ENCODE measurements at regions not wholly inside any gene's neighbourhood (a gene's known extent, or its start where the extent isn't known, plus 50 kb on each side); places are given as distances from the start of the nearest gene placed in this dataset.
A peak's percentile ranks its signal among the peaks of the same experiment; 100 is the strongest.

DNA sequence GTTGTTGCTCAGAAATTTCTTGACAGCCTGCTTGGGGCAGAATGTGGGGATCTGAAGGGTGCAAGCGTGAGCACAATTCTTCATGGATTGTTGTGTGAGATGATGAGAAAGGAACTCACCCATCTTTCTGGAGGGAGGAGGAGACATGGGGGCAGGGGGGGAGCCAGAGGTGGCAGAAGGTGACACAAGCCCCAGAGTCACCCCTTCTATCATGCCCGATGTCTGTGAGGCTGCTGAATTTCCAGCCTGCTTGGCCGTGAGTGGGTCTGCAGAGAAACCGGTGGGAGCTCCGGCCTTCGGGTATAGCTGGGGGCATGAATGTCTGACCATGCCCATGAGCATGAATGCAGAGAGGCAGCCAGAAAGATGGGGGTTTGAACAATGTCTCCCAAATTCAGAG lies 870.7 kb downstream of the TBC1D22A start:
- peak; percentile 25 for DNase-seq (ENCODE audit: low spot score)

DNA sequence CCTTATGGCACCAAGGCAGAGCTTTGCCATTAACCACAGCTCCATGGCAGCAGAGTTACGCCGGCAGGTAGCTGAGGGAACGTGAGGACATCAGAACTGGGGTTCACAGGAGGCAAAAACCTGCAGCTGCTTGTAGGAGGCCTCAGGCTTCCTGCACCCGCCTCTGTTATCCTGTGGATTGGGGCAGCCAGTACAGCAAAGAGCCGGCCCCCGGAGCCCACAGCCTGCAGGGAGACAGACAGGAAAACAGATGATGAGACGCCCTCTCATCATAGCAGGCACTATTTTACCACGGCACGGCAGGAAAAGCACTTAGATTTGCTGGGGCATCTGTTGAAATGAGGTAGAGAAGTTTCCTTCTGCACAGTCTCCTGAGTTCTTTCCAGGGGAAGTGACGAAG lies 870.3 kb downstream of the TBC1D22A start:
- DNase-seq (ENCODE audit: low spot score) = peak; percentile 25

DNA sequence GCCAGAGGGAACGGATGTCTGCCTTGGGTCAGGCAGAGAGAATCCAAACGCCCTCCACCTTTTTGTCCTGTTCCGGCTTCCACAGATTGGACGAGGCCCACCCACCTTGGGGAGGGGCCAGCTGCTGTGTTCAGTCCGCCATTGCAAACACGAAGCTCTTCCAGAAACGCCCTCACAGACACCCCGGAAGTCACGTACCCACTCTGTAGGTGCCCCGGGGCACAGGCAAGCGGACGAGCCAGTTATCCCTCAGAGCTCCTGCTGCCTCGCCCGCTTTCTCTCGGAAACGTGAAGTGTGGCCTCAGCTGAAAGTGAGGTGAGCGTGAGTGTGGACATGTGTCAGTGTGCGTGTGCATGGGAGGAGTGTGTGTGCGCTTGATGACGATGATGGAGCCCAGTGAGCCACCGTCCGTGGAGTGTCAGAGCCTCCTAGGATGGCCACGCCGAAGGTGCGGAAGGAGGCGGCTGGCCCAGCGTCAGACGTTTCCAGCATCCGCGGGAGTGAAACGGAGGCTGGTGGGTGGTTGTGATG lies 869.2 kb downstream of the TBC1D22A start:
- DNase-seq (ENCODE audit: low spot score) = peak; percentile 31

DNA sequence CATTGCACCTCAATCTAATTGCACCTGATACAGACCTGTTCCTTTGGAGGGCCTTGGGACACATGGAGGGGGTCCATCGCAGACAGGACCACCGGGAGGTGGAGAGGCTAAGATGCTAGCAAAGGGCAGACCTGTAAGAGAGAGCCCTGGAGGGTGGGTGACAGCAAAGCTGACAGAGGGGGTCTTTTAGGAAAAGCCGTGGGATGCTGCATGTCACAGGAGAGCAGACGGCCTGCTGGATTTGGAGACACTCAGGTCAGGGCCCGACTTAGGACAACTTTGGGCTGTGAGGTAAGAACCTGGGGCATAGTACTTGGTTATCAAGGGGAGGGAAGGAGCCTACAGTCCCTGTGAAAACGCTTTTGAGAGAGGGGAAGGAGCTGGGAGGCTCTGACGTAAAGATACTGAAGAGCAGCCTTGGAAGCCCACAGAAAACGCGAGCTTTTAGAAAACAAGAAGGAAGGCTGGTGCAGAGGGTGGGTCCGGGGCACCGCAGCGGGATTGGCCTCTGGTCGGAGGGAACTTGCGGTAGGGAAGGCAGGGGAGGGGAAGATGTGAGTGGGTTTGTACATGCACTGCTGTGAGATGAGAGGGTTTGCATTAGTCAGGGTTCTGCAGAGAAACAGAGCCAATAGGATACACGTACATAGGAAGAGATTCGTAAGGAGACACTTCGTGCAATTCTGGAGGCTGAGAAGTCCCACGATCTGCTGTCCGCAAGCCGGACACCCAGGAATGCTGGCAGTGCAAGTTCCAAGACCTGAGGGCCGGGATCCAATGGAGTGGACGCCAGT lies 868.5 kb downstream of the TBC1D22A start:
- peak; percentile 22 for DNase-seq (ENCODE audit: low spot score)

DNA sequence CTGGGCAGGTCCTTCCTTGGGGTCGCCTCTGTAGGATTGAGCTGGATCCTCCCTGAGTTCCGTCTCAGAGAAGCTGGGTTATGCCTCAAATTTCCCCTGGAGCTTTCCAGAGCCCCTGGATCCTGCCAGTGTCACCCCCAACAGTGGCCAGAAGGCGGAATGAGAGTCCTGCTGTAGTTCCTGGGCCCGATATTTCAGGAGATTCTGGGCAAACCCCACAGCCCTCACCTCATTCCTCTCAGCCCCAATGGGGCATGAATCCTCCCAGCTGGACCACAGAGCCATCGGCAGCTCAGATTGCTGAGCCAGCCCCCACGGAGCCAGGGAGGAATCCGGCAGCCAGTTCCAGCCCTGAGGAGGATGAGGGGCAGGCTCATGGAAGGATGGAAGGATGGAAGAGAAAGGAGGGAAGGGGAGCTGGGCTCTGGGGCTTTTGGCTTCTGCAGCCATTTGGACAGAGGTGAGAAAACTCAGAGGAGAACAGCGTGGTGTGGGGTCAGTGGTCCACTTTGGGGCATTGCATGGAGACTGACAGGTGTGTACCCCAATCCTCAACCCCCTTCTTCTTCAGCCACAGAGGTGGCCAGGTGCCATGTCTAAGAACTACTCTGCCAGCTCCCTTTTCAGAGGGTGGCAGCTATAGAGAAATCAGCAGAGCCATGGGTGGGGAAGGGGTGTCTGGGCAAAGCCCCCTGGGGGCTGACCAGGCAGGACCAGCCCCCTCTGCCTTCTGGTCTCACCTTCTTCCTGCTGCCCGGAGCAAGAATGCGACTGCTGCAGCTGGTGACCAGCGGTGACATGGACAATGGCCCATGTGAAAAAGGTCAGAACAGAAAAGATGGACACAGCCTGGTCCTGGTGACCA lies 867.6 kb downstream of the TBC1D22A start:
- peak; percentile 32 for DNase-seq (ENCODE audit: low spot score)

DNA sequence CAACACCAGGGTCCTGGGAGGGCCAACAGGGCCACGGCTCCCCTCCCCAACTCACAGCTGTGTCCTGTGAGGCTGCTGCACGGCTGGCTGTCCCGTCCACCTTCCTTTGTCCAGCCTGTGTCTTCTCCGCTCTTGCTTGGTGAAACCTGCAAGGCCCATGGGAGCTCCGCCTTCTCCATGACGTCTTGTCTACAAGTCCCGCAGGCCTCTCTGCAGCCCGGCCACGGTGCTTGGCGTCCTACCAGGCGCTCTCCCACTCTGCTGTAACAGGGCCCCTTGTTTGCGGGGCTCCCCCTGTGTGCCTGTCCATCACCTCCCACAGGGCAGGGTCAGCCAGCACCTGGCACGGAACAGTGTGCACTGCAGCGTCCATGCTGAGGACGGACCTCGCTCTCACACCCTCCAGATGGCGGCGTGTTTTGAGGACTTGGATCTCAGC lies 866.8 kb downstream of the TBC1D22A start:
- peak; percentile 35 for DNase-seq (ENCODE audit: low spot score)

DNA sequence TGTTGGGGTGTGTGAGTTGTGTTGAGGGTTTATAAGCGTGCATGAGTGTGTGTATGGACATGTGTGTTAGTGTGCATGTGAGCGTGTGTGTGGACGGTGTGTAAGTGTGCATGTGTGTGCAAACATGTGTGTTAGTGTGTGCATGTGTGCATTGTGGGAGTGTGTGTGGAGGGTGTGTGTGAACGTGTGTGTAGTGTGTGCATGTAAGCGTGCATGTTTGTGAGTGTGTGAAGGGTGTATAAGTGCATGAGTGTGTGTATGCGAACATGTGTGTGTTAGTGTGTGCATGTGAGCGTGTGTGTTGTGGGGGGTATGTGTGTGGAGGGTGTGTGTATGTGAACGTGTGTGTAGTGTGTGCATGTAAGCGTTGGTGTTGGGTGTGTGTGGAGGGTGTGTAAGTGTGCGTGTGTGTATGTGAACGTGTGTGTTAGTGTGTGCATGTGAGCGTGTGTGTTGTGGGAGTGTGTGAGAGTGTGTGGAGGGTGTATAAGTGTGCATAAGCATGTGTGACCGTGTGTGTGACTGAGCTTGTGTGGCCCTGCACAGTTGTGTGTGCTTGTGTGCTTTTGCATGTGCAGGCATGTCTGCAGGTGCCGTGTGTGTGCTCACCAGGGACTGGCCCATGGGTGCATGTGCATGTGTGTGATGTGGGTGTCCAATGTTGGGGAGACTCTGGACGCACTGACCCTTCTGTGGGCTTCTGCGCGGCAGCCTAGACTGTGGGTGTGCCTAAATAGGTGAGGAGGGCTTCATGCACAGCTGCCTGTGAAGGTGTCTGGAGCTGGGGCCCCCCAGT lies 866.2 kb downstream of the TBC1D22A start:
- peak; percentile 21 for DNase-seq (ENCODE audit: low spot score)

DNA sequence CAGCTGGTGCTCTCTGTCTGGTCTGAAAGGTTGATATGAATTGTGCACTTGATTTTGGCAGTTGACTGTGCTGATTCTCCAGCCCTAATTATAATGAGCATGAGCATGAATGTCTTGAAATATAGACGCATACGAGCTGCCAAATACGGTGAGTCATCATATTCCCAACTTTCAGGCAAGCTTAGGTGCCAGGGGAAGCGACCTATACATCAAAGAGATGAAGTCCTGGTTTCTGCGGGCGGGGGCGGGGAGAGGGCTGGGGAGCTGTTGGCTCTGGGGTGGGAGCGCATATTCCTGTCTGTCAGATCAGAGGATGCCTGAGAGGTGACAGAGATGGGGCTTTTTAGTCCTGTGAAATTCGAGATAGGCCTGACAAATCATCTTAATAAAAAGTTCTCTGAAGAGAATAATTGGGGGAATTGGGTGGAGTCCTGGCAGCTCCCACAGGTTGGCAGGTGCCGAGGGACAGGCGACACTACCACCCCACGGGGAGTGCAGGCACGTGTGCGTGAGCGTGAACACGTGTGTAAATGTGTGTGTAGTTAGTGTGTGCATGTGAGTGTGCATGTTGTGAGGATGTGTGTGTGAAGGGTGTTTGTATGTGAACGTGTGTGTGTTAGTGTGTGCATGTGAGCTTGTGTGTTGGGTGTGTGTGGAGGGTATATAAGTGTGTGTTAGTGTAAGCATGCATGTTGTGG lies 865.3 kb downstream of the TBC1D22A start:
- DNase-seq (ENCODE audit: low spot score) = peak; percentile 8

DNA sequence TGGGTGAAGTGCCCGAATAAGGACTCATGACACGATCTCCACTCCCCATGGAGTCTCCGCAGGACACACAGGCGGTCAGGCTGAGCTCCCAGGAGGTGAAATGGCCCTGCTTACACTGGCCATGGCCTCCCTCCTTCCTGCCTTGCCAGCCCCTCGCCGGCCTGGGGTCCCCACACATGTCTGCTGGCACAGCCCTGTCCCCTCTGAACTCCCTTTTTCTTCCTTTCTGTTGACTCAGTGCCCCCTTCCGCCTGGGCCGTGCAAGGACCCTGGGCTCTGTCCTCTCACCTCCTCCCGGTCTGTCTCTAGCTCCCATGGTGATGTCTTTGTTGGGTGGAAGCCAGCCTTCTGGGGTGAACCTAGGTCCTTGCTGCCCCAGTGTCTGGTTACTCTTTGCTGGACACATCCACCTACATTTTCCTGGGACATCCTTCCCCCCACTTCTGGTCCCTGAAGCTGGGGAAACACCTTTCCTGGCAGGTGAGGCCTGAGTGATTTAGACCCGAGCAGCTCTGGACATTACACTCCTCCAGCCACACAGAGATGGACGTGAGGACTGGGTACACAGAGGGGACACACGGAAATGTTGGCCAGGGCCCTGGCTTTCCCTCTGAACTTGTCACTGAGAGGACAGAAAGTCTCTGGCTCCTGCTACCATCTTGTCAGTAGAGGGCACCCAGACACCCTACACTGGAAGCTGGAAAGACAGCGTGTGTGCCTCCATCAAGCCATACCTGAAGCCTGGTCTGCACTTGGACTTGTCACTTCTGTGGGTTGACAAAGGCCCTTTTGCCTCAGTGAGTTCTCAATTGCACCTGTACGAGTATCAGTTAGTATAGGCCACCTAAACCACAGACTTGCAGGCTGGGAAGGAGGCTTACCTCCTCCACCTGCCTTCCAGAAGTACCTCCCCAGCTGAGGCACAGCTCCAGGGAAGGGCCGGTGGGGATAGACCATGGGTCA lies 864.3 kb downstream of the TBC1D22A start:
- DNase-seq (ENCODE audit: low spot score) = peak; percentile 33

DNA sequence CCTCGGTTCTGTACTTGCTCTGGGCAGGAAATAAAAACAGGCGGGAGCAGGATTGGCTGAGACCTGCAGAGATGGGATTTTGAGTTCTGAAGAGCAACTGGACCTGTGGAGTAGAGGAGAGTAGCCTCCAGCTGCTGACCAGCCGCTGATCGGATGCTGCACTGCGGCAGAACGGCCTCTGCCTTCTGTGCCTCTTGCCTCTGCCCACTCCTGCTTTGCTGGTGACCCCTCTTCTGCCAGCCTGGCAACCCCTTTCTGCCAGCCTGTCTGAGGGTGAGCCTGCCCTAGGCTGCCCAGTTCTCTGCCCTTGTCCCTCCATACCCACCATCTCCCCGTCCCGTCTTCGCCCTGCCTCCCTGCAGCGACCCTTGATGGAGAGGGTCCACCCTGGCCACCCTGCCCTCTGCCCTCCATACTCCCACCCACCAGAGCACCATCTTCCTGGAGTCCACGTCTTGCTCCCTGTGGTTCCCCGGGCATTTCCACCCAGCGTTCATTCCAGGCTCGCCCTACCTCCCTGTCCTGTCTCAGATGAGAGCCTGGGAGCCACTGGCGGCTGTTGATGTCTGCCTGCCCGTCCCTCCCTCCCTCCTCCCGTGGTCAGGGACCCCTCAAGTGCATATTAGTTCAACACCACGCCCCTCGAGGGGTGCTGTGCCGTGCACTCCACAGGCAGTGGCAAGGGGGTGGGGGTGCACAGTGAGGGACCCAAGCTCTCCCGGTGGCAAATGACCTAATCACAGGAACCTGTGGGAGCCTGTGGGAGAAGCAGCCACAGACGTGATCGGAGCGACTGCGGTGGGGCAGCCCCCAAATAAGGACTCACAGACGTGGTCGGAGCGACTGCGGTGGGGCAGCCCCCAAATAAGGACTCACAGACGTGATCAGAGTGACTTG lies 863.3 kb downstream of the TBC1D22A start:
- DNase-seq (ENCODE audit: low spot score) = peak; percentile 31

DNA sequence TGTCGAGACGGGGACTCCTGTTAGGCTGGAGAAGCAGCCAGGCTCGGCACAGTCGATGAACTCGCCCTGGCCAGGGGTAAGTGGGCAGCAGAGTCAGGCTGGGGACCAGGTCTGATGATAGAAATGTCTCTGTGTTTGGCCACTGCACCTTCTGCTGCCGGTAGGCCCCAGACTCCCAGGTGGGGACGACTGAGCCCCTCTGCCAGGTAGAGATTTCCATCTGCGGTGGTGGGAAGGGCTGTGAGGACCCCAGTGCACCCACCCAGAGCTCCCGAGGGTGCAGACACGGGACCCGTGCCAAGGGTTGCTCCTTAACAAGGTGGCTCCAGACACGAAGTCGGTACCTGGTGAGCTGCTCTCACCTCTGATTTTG lies 862.5 kb downstream of the TBC1D22A start:
- DNase-seq (ENCODE audit: low spot score) = peak; percentile 27

DNA sequence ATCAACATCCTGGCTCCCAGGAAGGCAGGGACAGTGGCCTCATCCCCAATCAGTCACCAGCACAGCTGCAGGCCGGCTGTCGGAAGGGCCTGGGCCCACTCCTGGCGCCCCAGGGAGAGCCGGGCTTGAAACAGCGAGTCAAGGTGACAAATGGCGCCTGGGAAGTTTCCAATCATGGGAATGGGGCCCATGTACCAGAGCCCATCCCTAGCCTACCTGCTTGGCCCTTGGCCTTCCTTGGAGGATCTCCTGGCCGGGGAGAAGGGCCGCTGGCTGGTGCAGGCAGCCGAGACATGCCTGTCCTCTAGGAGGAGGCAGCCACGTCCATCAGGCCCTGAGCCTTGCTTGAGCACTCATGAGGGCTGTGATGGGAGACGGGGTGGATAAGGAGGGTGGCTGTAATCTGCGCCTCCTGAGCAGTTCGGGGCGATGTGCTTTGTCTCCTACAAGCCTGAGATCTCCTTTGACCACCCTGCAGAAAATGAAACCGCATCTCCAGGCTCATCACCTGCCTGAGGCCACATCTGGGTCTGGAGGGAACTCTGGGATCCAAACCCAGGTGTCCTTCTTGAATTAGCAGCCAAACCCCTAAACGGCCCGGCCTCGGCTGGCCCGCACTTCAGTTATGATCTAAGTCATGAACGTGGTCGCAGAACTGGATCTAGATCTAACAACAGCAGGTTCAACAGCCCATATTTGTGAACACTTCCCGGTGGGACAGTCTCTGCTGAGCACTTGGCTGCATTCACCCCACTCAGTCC lies 862.0 kb downstream of the TBC1D22A start:
- peak; percentile 33 for DNase-seq (ENCODE audit: low spot score)

DNA sequence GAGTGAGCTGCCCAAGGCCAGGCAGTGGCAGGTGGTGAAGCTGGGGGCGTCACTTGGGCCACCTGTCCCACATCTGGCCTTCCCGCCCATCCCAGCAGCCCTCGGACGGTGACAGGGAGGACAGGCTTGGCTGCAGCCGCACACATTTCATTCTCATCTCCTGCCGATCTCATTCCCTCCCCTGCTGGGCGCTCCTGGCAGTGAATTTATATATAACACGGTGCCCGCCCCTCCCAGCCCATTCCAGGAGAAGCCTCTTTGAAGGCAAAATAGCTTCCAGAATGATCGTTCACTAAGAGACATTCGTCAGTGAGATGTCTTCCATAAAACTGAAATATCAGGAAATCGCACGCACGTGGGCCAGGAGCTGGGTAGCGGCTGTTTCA lies 861.3 kb downstream of the TBC1D22A start:
- DNase-seq (ENCODE audit: low spot score) = no peak

DNA sequence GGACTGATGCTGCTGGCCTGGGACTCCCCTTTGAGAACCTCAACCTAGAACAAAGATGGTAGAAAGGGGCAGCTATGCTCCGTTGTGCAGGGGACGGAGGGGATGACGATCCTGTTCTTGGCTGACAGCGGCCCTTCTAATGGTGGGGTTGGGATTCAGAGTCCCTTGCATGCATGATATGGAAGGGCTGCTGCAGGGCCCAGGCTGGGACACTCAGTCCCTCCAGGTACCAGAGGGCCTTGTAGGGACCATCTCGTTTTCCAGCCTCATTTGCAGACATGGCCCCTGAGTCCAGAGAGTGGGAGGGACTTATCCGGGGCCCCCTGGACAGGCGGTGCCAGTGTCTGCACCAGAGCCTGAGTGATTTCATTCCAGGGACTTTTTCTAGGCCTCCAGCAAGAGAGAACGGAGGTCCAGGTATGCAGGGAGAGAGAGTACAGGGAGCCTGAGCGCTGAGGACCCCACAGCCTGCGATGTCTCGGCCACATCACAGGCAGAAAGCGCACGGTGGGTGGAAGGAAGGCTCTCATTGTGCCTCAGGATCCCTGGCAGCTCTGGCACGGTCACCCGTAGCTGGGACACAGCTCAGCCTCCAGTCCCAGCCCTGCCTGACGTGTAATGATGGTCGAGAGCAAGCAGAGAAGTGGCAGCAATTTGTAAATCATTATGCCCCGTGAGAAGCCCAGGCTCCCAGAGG lies 860.8 kb downstream of the TBC1D22A start:
- peak; percentile 34 for DNase-seq (ENCODE audit: low spot score)

DNA sequence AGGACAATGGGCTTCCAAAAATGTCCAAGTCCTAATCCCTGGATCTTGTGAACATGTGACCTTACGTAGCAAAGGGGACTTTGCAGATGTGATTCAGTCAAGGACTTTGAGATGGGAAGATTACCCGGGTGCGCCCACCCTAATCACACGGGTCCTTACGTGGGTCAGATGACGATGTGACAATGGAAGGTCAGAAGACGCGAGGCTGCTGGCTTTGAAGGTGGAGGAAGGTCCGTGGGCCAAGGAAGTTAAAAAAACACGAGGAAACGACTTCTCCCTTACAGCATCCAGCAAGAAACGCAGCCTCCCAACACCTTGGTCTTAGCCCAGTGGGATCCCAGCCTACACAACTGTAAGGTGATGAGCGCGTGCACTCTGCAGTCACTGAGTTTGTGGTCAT lies 860.1 kb downstream of the TBC1D22A start:
- peak; percentile 26 for DNase-seq (ENCODE audit: low spot score)

DNA sequence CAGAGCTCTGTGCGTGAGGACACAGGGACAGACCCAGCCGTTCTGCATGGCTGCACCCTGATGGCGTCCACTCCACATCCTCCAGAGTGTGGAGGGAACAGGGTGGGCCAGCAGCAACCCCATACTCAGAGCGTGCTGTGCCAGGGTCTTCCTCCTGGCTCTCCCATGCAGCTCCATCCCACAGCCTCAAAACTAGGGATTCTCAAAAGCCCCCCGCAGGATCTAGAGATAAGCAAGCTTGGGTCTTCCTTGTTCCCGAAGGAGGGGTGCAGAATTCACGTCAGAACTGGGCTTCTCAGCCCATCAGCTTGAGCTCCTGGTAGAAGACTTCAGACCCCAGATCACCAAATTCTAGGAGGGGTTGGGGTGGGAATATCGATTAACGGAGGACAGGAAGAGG lies 858.8 kb downstream of the TBC1D22A start:
- DNase-seq (ENCODE audit: low spot score) = peak; percentile 17

DNA sequence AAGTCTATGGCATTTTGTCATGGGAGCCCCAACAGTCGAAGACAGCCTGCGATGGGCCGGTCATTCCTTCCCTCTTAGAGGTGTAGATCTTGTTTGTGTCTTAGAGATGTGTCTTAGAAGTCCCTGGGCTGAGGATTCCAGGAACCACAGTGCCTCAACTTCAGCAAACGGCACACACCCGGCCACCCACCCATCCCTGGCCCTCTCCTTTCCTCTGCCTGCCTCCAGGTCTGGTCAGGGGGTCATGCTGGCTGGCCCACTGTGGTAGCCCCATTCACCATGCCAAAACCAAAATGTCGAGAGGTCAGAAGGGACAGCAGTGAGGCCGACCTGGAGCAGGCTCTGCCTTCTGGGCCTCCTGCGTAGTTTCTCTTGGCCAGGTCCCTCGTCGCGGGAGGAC lies 857.9 kb downstream of the TBC1D22A start:
- DNase-seq (ENCODE audit: low spot score) = peak; percentile 29

DNA sequence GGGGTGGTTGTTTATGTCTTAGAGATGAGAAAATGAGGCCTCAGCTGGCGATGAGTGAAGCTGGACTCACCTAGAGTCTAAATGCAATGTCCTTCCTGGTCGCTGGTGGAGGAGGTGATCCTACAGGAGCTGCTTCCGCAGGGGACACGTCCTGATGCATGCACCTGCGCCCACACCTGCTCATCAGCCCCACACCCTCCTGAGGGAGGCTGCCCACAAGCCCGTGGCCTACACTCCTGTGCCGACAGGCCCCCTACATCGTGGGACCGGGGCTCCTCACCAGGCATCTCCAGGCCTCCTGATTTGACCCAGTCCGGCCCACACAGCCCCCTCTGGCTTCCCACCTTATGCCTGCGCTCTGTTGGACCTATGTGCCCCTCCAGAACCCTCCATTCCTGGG lies 857.2 kb downstream of the TBC1D22A start:
- peak; percentile 32 for DNase-seq (ENCODE audit: low spot score)
